GM18909 (cell line): ENCODE measurements at regions not wholly inside any gene's neighbourhood (a gene's known extent, or its start where the extent isn't known, plus 50 kb on each side); places are given as distances from the start of the nearest gene placed in this dataset.
A peak's percentile ranks its signal among the peaks of the same experiment; 100 is the strongest.
"Not testable (repeated sequence)": the region's sequence is repeated elsewhere in the genome, so short reads cannot be mapped to it uniquely, and the experiment has no call there.

Experiments used
- ATAC-seq: cut with Tn5 transposase; IDR thresholded peaks from one replicate; pipeline ENCODE4 v1.9.1; 2021; ENCODE audit warnings: mild to moderate bottlenecking; ENCODE audit not compliant: unreplicated experiment, poor library complexity

GRCh38 chr7:13235436-13235835 is 548.0 kb downstream of the ARL4A start:
- ATAC-seq = no peak

GRCh38 chr7:13236026-13236425 is 548.6 kb downstream of the ARL4A start:
- ATAC-seq = no peak

- no peak for ATAC-seq
These were observed 552.9 kb downstream of the ARL4A start for GRCh38 chr7:13240349-13240748.

- ATAC-seq = no peak
These were observed 554.0 kb downstream of the ARL4A start for GRCh38 chr7:13241416-13241815.

- ATAC-seq = no peak
These were observed 570.2 kb downstream of the ARL4A start for GRCh38 chr7:13257661-13258060.

GRCh38 chr7:13258386-13258785 is 571.0 kb downstream of the ARL4A start:
- ATAC-seq = no peak

GRCh38 chr7:13259930-13260329 is 572.5 kb downstream of the ARL4A start:
- ATAC-seq = no peak

- ATAC-seq = peak; percentile 67
These were observed 575.6 kb downstream of the ARL4A start for GRCh38 chr7:13262929-13263530.

- ATAC-seq = no peak
These were observed 577.8 kb downstream of the ARL4A start for GRCh38 chr7:13265271-13265670.

- ATAC-seq = not testable (repeated sequence)
These were observed 586.8 kb downstream of the ARL4A start for GRCh38 chr7:13274205-13274604.

GRCh38 chr7:13276977-13277376 is 589.5 kb downstream of the ARL4A start:
- no peak for ATAC-seq

- no peak for ATAC-seq
These were observed 590.6 kb downstream of the ARL4A start for GRCh38 chr7:13278020-13278419.

GRCh38 chr7:13279854-13280435 is 592.5 kb downstream of the ARL4A start:
- no peak for ATAC-seq

- ATAC-seq = no peak
These were observed 595.0 kb downstream of the ARL4A start for GRCh38 chr7:13282377-13282980.

- ATAC-seq = no peak
These were observed 599.5 kb downstream of the ARL4A start for GRCh38 chr7:13286916-13287315.

- ATAC-seq = no peak
These were observed 601.1 kb downstream of the ARL4A start for GRCh38 chr7:13288516-13288915.

GRCh38 chr7:13290975-13291374 is 603.5 kb downstream of the ARL4A start:
- ATAC-seq = no peak

GRCh38 chr7:13293264-13294002 is 606.0 kb downstream of the ARL4A start:
- no peak for ATAC-seq

- no peak for ATAC-seq
These were observed 619.6 kb downstream of the ARL4A start for GRCh38 chr7:13307040-13307439.

- no peak for ATAC-seq
These were observed 621.0 kb downstream of the ARL4A start for GRCh38 chr7:13308423-13308822.

GRCh38 chr7:13309535-13309934 is 622.1 kb downstream of the ARL4A start:
- no peak for ATAC-seq
